HT1080 (cell line): ENCODE measurements at regions not wholly inside any gene's neighbourhood (a gene's known extent, or its start where the extent isn't known, plus 50 kb on each side); places are given as distances from the start of the nearest gene placed in this dataset.
"Not testable (repeated sequence)": the region's sequence is repeated elsewhere in the genome, so short reads cannot be mapped to it uniquely, and the experiment has no call there.

Source experiments
- DNase-seq: peaks from one replicate; pipeline ENCODE4 v3.0.0-alpha.2; 2015; ENCODE audit warnings: low read depth

- no peak for DNase-seq
Measured at GRCh38 chr1:68673771-68674170, 176.9 kb upstream of the DEPDC1 start.

GRCh38 chr1:68675336-68675735 is 178.5 kb upstream of the DEPDC1 start:
- DNase-seq, result peak; percentile 37

GRCh38 chr1:68677684-68678351 is 180.9 kb upstream of the DEPDC1 start:
- DNase-seq, result no peak

- no peak for DNase-seq
Measured at GRCh38 chr1:68696221-68696620, 199.3 kb upstream of the DEPDC1 start.

GRCh38 chr1:68703921-68704354 is 207.1 kb upstream of the DEPDC1 start:
- DNase-seq, result no peak

- no peak for DNase-seq
Measured at GRCh38 chr1:68704800-68705443, 208.0 kb upstream of the DEPDC1 start.

GRCh38 chr1:68705466-68705865 is 208.6 kb upstream of the DEPDC1 start:
- no peak for DNase-seq

- DNase-seq, result no peak
Measured at GRCh38 chr1:68706639-68707317, 209.9 kb upstream of the DEPDC1 start.

GRCh38 chr1:68717330-68717729 is 220.4 kb upstream of the DEPDC1 start:
- no peak for DNase-seq

GRCh38 chr1:68720476-68720875 is 223.6 kb upstream of the DEPDC1 start:
- no peak for DNase-seq

- DNase-seq, result no peak
Measured at GRCh38 chr1:68723791-68724190, 226.9 kb upstream of the DEPDC1 start.

- DNase-seq, result no peak
Measured at GRCh38 chr1:68725001-68725752, 228.3 kb upstream of the DEPDC1 start.

- DNase-seq, result not testable (repeated sequence)
Measured at GRCh38 chr1:68739486-68739885, 242.6 kb upstream of the DEPDC1 start.

- no peak for DNase-seq
Measured at GRCh38 chr1:68745011-68745410, 248.1 kb upstream of the DEPDC1 start.

- no peak for DNase-seq
Measured at GRCh38 chr1:68745451-68745850, 248.6 kb upstream of the DEPDC1 start.

- DNase-seq, result no peak
Measured at GRCh38 chr1:68746378-68746777, 249.5 kb upstream of the DEPDC1 start.

GRCh38 chr1:68751723-68752122 is 254.8 kb upstream of the DEPDC1 start:
- DNase-seq, result no peak

- peak; percentile 11 for DNase-seq
Measured at GRCh38 chr1:68758666-68759209, 261.9 kb upstream of the DEPDC1 start.

GRCh38 chr1:68767941-68768340 is 271.1 kb upstream of the DEPDC1 start:
- DNase-seq, result no peak

GRCh38 chr1:68770817-68771216 is 273.9 kb upstream of the DEPDC1 start:
- no peak for DNase-seq

- no peak for DNase-seq
Measured at GRCh38 chr1:68777851-68778250, 281.0 kb upstream of the DEPDC1 start.

GRCh38 chr1:68779841-68780240 is 283.0 kb upstream of the DEPDC1 start:
- DNase-seq, result not testable (repeated sequence)
